Fibroblast of lung (primary cell): ENCODE measurements at regions not wholly inside any gene's neighbourhood (a gene's known extent, or its start where the extent isn't known, plus 50 kb on each side); places are given as distances from the start of the nearest gene placed in this dataset.

Experiments
- CTCF ChIP-seq, 2 donors: IDR thresholded peaks in 1 of 2; conservative IDR thresholded peaks in 1 of 2; 1 replicate in 1 of 2; 2 replicates in 1 of 2; pipeline ENCODE4 v1.5.1; 2011 to 2012; ENCODE audit warnings: low read length in 2 of 2, control low read depth in 1 of 2, inconsistent platforms in 1 of 2, low read depth in 1 of 2, mild to moderate bottlenecking in 1 of 2
- EZH2 ChIP-seq: IDR thresholded peaks from 2 replicates; pipeline ENCODE4 v1.5.1; 2012; ENCODE audit warnings: low read length, control low read depth, mild to moderate bottlenecking; ENCODE audit errors: missing control alignments

DNA sequence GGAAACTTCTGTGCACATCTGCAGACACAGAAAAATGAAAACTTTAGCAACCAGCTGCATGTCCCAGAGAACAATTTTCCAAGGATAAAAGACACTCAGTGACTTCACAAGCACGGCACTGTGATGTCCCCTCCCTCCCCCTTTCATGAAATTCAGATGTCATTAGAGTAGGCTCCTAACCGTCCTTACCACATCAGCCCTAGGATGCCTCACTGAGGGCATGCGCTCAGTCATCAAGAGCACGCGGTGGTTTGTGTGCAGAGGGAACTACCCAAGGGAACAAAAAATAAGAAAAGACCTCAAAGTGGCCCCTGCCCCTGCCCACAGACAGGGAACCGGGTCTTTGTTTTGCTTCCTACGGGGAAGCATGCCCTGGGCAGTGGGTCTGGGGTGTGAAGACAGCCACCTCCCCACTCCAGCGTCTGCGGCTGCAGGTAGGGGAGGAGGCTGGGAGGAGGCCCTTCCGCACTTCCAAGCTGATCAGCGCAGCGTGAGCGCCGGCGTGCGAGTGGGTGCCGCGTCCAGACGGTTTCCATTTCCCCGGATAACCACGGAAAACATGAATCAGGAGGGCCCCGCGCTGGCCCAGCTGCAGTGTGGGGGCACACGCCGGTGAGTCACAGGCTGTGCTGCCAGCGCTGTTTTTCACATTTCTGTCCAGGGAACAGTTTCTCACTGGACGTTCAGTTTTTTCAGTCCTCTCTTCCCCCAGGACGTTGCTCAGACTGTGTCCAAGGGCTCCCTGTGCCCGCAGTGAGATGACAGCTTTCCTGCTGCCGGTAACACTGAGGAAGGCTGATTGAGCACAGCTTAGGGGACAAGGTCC lies 70.6 kb downstream of the COPS8 start:
- TF ChIP-seq CTCF (conservative IDR thresholded peaks at IDR 0.05 in 1 of 2, IDR thresholded peaks at IDR 0.05 in 1 of 2; ENCODE audit: low read depth in 1 of 2, low read length in 2 of 2) (no peak), EZH2 (no peak)
